NCI-H2196 (cell line): ENCODE measurements at regions not wholly inside any gene's neighbourhood (a gene's known extent, or its start where the extent isn't known, plus 50 kb on each side); places are given as distances from the start of the nearest gene placed in this dataset.

ENCODE experiments used
- DNase-seq: peaks from one replicate; lab custom pipeline; 2025; ENCODE audit not compliant: unreplicated experiment; lab: John Stamatoyannopoulos, UW

- DNase-seq = no peak
Measured at GRCh38 chr3:150220799-150221198, 187.3 kb upstream of the TSC22D2 start.

GRCh38 chr3:150220041-150220440 is 188.1 kb upstream of the TSC22D2 start:
- no peak for DNase-seq

- DNase-seq = no peak
Measured at GRCh38 chr3:150218841-150219240, 189.3 kb upstream of the TSC22D2 start.

- no peak for DNase-seq
Measured at GRCh38 chr3:150218236-150218635, 189.9 kb upstream of the TSC22D2 start.

- DNase-seq = no peak
Measured at GRCh38 chr3:150217691-150218090, 190.4 kb upstream of the TSC22D2 start.

GRCh38 chr3:150216866-150217600 is 191.1 kb upstream of the TSC22D2 start:
- no peak for DNase-seq

- DNase-seq = peak; percentile 86
Measured at GRCh38 chr3:150216041-150216811, 191.9 kb upstream of the TSC22D2 start.

- DNase-seq = no peak
Measured at GRCh38 chr3:150215616-150216015, 192.5 kb upstream of the TSC22D2 start.

GRCh38 chr3:150213577-150213976 is 194.5 kb upstream of the TSC22D2 start:
- no peak for DNase-seq

- DNase-seq = no peak
Measured at GRCh38 chr3:150210461-150211110, 197.5 kb upstream of the TSC22D2 start.

- no peak for DNase-seq
Measured at GRCh38 chr3:150203273-150203672, 204.8 kb upstream of the TSC22D2 start.

- DNase-seq = no peak
Measured at GRCh38 chr3:150202711-150203110, 205.4 kb upstream of the TSC22D2 start.

GRCh38 chr3:150194957-150195356 is 213.1 kb upstream of the TSC22D2 start:
- DNase-seq = no peak

- DNase-seq = no peak
Measured at GRCh38 chr3:150194513-150194912, 213.6 kb upstream of the TSC22D2 start.

- no peak for DNase-seq
Measured at GRCh38 chr3:150184426-150185071, 213.9 kb upstream of the PFN2 start.

GRCh38 chr3:150183678-150184425 is 213.2 kb upstream of the PFN2 start:
- DNase-seq = peak; percentile 84

- DNase-seq = no peak
Measured at GRCh38 chr3:150180334-150180733, 209.6 kb upstream of the PFN2 start.

GRCh38 chr3:150179330-150179729 is 208.6 kb upstream of the PFN2 start:
- DNase-seq = no peak

GRCh38 chr3:150177673-150178381 is 207.1 kb upstream of the PFN2 start:
- no peak for DNase-seq

GRCh38 chr3:150174179-150174578 is 203.5 kb upstream of the PFN2 start:
- DNase-seq = no peak
